Central memory CD8-positive, alpha-beta T cell (primary cell): ENCODE measurements at regions not wholly inside any gene's neighbourhood (a gene's known extent, or its start where the extent isn't known, plus 50 kb on each side); places are given as distances from the start of the nearest gene placed in this dataset.
"Not testable (repeated sequence)": the region's sequence is repeated elsewhere in the genome, so short reads cannot be mapped to it uniquely, and the experiment has no call there.

Source experiments
- ATAC-seq: fragments of 150-1000 bp; cut with Tn5 transposase; replicated peaks from 2 replicates; pipeline ENCODE4 v1.10.0; 2022; ENCODE audit warnings: mild to moderate bottlenecking, moderate FRiP score, moderate number of reproducible peaks; ENCODE audit not compliant: poor library complexity, severe bottlenecking; ENCODE audit errors: extremely low read depth
- DNase-seq, 2 donors: peaks; one replicate each; pipeline ENCODE4 v3.0.0; 2021; ENCODE audit warnings: low spot score in 2 of 2
- H3K27ac Mint-ChIP-seq: one replicate; pipeline ENCODE4 v1.8.0; 2022; ENCODE audit warnings: low read depth, mild to moderate bottlenecking, moderate library complexity, mixed read lengths
- H3K27me3 Mint-ChIP-seq: one replicate; pipeline ENCODE4 v1.8.0; 2022; ENCODE audit warnings: mixed read lengths
- H3K36me3 Mint-ChIP-seq: one replicate; pipeline ENCODE4 v1.8.0; 2022; ENCODE audit warnings: mild to moderate bottlenecking, moderate library complexity, mixed read lengths; ENCODE audit not compliant: insufficient read depth
- H3K4me1 Mint-ChIP-seq: one replicate; pipeline ENCODE4 v1.8.0; 2022; ENCODE audit warnings: mixed read lengths
- H3K4me3 Mint-ChIP-seq: one replicate; pipeline ENCODE4 v1.8.0; 2022; ENCODE audit warnings: mild to moderate bottlenecking, moderate library complexity, mixed read lengths
- H3K9me3 Mint-ChIP-seq: one replicate; pipeline ENCODE4 v1.8.0; 2022; ENCODE audit warnings: mixed read lengths

DNA sequence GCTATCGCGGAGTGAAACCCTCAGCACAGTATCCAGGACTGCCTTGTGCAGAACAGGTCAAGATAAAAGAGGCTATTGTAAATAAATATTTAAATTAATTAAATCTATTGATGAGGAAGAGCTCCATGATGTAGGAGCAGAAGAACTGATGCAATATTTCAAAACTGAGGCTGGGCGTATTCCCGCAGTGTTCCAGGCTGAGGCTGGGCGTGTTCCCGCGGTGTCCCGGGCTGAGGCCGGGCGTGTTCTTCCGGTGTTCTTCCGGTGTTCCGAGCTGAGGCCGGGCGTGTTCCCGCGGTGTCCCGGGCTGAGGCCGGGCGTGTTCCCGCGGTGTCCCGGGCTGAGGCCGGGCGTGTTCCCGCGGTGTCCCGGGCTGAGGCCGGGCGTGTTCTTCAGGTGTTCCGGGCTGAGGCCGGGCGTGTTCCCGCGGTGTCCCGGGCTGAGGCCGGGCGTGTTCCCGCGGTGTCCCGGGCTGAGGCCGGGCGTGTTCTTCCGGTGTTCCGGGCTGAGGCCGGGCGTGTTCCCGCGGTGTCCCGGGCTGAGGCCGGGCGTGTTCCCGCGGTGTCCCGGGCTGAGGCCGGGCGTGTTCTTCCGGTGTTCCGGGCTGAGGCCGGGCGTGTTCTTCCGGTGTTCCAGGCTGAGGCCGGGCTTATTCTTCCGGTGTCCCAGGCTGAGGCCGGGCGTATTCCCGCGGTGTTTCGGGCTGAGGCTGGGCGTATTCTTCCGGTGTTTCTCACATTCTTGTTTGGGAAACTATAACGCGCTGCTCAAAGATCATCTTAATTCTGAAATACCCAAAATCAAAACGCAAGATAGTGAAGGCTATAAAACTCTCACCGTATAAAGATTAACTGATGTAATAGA lies 130.1 kb upstream of the FRG1 start:
- not testable (repeated sequence) for H3K36me3 Mint-ChIP-seq, H3K4me1 Mint-ChIP-seq, DNase-seq, H3K4me3 Mint-ChIP-seq, H3K27me3 Mint-ChIP-seq, ATAC-seq, H3K27ac Mint-ChIP-seq
- H3K9me3 Mint-ChIP-seq = peaks cover 15% of the 10 kb centered on the region

DNA sequence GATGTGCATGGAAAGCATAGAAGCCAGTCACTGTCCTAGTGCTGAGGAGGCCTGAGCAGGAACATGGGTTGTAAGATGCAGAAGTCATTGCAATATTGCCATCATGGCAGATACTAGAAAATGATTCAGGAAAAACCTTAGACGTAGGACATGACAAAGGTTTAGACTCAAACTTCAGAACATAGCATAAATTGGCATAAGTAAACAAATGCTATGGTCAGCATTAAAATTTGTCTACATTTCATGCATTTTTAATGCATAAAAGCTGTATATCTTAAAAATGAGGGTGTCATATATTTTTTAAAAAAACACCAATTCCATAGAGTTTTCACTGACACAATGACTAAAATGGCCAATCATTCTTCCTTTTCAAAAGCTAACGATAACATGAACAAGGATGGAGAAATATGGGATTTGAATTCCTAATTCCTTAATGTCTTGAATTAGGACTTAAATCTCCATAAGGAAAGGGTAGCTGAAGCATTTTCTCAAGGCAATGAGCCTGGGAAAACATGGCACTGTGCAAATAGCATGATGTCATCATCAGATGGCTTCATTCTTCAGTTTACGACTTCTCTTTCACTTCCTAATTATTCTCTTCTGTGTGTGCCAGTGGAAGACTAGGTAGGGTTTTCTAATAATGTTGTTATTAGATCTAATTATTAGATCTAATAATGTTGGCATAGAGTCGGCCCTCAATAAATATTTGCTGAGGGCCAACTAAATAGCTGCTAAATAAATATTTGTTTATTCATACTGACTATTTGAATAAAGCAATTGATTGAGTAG lies 125.1 kb upstream of the FRG1 start:
- no peak overlapping the region for H3K4me3 Mint-ChIP-seq
- ATAC-seq = no peak

GRCh38 chr4:189822326-189822725 lies 118.3 kb upstream of the FRG1 start:
- Mint-ChIP-seq H3K9me3 (no peaks in the 10 kb centered on the region), H3K27me3 (no peaks in the 10 kb centered on the region), H3K4me3 (no peak overlapping the region), H3K4me1 (no peaks in the 10 kb centered on the region), H3K36me3 (no peaks in the 10 kb centered on the region), H3K27ac (no peak overlapping the region)
- ATAC-seq (no peak), DNase-seq (no peak)

More for the DNA sequence above, 125.1 kb upstream of the FRG1 start:
- Mint-ChIP-seq H3K27me3 (peaks cover 7% of the 10 kb centered on the region), H3K4me1 (no peaks in the 10 kb centered on the region), H3K27ac (no peak overlapping the region), H3K9me3 (peaks cover 7% of the 10 kb centered on the region), H3K36me3 (no peaks in the 10 kb centered on the region)
- no peak for DNase-seq

- Mint-ChIP-seq H3K9me3 (no peaks in the 10 kb centered on the region), H3K4me1 (no peaks in the 10 kb centered on the region), H3K27me3 (no peaks in the 10 kb centered on the region), H3K27ac (no peak overlapping the region), H3K4me3 (no peak overlapping the region), H3K36me3 (no peaks in the 10 kb centered on the region)
- ATAC-seq = no peak
- DNase-seq = no peak
Measured at GRCh38 chr4:189823591-189823990, 117.1 kb upstream of the FRG1 start.

DNA sequence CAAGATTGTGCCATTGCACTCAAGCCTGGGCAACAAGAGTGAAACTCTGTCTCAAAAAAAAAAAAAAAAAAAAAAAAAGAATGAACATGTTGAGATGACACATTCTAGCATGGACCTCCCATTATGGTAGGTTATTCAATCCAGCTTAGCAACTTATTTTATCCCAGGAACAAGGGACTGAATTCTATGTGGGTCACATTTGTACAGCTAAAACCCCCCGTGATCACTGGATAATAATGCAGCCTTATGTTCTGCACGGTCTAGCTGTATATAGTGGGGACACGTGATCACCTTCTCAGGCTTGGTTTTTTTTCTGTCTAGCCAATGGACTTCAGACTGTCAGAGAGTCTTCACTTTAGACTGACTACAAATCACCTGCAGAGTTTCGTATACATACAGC lies 115.2 kb upstream of the FRG1 start:
- no peak for ATAC-seq
- no peak for DNase-seq
- Mint-ChIP-seq H3K9me3 (no peaks in the 10 kb centered on the region), H3K4me1 (no peaks in the 10 kb centered on the region), H3K27me3 (no peaks in the 10 kb centered on the region), H3K27ac (no peak overlapping the region), H3K36me3 (no peaks in the 10 kb centered on the region), H3K4me3 (no peak overlapping the region)

DNA sequence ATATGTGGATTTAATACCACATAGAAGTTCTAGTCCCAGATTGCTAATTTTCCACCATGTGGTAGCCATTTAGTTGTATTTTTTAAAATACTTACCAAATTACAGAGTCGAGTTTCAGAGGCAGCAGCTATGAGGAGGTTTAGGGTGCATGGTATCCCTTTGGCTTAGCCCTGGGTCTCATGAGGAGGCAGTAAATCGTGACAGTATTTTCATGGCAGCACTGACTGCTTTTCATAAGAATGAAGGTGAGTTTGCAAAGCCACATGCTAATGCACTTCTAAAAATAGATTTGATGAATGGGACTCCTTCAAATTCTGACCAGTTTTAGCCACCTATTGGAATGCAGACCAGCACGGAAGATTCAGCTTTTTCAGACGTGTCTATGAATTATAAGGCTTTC lies 114.0 kb upstream of the FRG1 start:
- Mint-ChIP-seq H3K4me3 (no peak overlapping the region), H3K4me1 (no peaks in the 10 kb centered on the region), H3K36me3 (no peaks in the 10 kb centered on the region), H3K27me3 (no peaks in the 10 kb centered on the region), H3K9me3 (no peaks in the 10 kb centered on the region), H3K27ac (no peak overlapping the region)
- ATAC-seq = no peak
- no peak for DNase-seq

DNA sequence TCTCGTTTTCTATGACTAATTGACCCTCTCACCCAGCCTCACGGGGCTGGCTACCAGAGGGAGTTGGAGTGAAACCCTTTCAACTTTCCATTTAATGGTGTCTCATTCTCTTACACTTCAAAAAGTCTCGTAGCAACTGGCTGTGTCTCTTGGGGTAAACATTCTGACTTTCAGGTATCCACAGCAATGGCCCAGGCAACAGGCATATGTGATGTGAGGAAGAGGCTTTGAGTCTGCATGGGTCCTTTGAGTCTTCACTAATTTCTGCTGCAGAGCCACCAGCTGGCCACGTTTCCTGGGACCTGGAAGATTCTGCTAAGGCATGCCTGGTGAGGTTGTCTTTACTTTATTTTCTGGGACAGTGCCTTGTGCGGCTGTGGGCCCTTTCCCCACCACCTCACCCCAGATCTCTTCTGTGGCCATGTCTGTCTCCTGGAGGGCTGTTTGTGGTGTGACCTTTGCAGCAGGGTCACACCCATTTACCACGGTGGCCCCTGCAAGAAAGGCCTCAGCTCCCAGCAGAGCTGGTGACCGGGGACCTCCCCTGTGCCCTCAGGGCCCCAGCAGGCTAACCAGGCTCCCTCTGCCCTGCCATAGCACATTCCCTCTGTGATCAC lies 112.5 kb upstream of the FRG1 start:
- DNase-seq (no peak), ATAC-seq (no peak)
- Mint-ChIP-seq H3K36me3 (no peaks in the 10 kb centered on the region), H3K4me3 (no peak overlapping the region), H3K9me3 (no peaks in the 10 kb centered on the region), H3K4me1 (no peaks in the 10 kb centered on the region), H3K27me3 (no peaks in the 10 kb centered on the region), H3K27ac (peak overlapping the region; percentile 9)

DNA sequence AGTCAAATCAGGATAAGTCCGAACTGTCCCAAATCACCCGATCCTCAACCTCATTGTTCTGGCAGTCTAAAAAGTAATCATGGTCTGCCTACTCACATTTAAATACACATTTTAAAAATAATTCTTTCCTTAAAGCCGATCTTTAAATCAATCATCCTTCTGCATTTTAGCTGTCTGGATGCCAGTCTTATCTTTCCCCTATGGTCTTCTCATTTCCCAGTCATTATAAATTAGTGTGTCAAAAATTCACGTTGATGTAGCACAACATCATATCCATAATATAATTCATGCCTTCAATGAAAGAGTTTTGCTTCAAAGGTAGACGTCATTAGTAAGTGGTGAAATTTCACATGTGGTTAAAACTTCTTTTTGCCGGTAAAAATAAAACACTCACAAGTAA lies 108.1 kb upstream of the FRG1 start:
- H3K9me3 Mint-ChIP-seq = no peaks in the 10 kb centered on the region
- ATAC-seq (no peak), DNase-seq (no peak)
- H3K36me3 Mint-ChIP-seq = no peaks in the 10 kb centered on the region
- H3K27me3 Mint-ChIP-seq = no peaks in the 10 kb centered on the region
- no peaks in the 10 kb centered on the region for H3K4me1 Mint-ChIP-seq
- no peak overlapping the region for H3K27ac Mint-ChIP-seq
- H3K4me3 Mint-ChIP-seq = no peak overlapping the region

DNA sequence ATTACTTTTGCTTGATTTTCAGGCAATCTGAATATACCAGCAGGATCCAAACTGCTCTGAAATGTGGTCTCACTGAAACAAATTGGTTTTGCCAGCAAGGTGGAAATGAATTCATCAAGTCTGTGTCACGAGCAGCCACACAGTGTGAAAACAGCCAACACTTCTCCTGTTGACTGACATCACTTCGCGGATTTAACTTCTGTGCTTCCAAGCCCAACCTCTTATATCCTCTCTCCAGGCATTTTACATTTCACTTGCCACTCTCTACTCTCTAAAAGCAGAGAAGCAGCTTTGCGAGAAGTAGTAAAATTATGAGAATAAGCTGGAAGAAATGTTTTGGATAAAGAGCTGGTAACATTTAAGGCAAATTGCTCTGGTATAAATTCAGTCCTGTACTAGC lies 106.1 kb upstream of the FRG1 start:
- Mint-ChIP-seq H3K4me1 (no peaks in the 10 kb centered on the region), H3K4me3 (no peak overlapping the region), H3K27ac (no peak overlapping the region), H3K36me3 (no peaks in the 10 kb centered on the region), H3K9me3 (no peaks in the 10 kb centered on the region), H3K27me3 (no peaks in the 10 kb centered on the region)
- no peak for DNase-seq
- ATAC-seq = no peak

GRCh38 chr4:189835505-189835904 lies 105.2 kb upstream of the FRG1 start:
- Mint-ChIP-seq H3K4me1 (no peaks in the 10 kb centered on the region), H3K4me3 (no peak overlapping the region), H3K9me3 (no peaks in the 10 kb centered on the region), H3K27me3 (no peaks in the 10 kb centered on the region), H3K27ac (no peak overlapping the region), H3K36me3 (no peaks in the 10 kb centered on the region)
- ATAC-seq (no peak), DNase-seq (no peak)

GRCh38 chr4:189837471-189837870 lies 103.2 kb upstream of the FRG1 start:
- Mint-ChIP-seq H3K4me3 (no peak overlapping the region), H3K27ac (no peak overlapping the region), H3K36me3 (no peaks in the 10 kb centered on the region), H3K4me1 (no peaks in the 10 kb centered on the region), H3K27me3 (no peaks in the 10 kb centered on the region), H3K9me3 (no peaks in the 10 kb centered on the region)
- ATAC-seq = no peak
- DNase-seq = no peak

GRCh38 chr4:189838821-189839497 lies 101.7 kb upstream of the FRG1 start:
- no peaks in the 10 kb centered on the region for H3K36me3 Mint-ChIP-seq
- H3K27ac Mint-ChIP-seq = no peak overlapping the region
- H3K4me1 Mint-ChIP-seq = no peaks in the 10 kb centered on the region
- ATAC-seq (no peak), DNase-seq (no peak)
- no peaks in the 10 kb centered on the region for H3K27me3 Mint-ChIP-seq
- H3K4me3 Mint-ChIP-seq = no peak overlapping the region
- H3K9me3 Mint-ChIP-seq = no peaks in the 10 kb centered on the region
